SW480 (cell line): ENCODE measurements at regions not wholly inside any gene's neighbourhood (a gene's known extent, or its start where the extent isn't known, plus 50 kb on each side); places are given as distances from the start of the nearest gene placed in this dataset.
"Not testable (repeated sequence)": the region's sequence is repeated elsewhere in the genome, so short reads cannot be mapped to it uniquely, and the experiment has no call there.

Source experiments
- DNase-seq: peaks from one replicate; pipeline ENCODE4 v3.0.0-alpha.2; 2016; ENCODE audit warnings: low spot score

DNA sequence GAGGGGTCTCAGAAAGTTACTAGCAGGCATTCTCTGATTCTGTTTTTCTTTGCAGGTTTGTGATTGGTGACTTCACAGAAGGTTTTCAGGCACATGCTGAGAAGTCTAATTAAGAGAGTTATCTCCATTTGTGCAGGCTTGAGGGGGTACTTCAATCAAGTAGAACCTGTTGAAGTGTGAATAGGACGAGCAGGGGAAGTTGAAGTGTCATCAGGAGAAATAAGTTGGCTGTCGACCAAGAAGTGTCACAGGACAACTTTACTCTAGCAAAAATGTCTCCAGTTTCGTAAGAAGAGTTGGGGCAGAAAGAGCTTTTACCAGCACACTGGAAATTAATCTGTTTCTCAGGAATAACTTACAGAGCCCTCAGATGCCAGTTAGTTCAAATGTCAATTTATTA, 576.5 kb upstream of the SLITRK5 start:
- DNase-seq = no peak

DNA sequence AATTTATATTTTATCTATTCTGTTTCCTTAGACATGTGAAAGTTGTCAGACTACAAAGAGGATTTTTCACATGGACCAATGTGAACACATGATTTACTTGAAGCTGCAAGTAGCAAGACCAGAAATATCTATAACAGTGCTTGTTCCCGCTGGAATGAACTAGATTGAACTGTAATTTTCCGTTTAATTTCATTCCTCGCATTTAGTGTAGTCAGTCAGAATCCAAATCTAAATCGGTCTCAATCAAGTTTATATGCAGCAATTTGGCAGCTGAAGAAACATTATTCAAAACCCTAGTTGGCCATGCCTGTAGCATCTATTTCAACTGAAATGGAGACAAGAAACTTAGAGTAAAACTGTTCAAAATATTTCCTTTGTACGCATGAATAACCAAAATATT, 570.7 kb upstream of the SLITRK5 start:
- no peak for DNase-seq

DNA sequence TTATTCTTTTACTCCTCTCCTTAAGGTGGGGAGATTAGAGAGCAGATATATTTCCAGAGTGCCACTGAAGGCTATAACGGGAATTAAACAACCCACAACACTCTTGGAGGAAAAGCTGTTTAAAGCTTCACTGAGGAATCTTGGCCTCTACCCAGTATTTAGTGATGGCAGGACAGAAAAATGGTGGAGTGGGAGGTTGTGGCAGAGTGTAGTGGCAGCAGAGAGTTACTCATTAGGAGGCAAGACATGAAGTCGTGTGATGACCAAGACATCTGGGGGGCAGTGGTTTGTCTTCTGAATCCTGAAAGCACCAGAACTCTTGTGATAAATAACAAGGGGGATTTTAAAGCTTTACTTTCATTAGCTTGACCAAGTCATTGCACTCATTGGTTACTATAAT, 563.5 kb upstream of the SLITRK5 start:
- no peak for DNase-seq

- DNase-seq = no peak
Observed at GRCh38 chr13:87120476-87120875, 550.7 kb upstream of the SLITRK5 start.

- DNase-seq = no peak
Observed at GRCh38 chr13:87122551-87122950, 548.6 kb upstream of the SLITRK5 start.

- peak; percentile 92 for DNase-seq
Observed at GRCh38 chr13:87123987-87124784, 547.0 kb upstream of the SLITRK5 start.

DNA sequence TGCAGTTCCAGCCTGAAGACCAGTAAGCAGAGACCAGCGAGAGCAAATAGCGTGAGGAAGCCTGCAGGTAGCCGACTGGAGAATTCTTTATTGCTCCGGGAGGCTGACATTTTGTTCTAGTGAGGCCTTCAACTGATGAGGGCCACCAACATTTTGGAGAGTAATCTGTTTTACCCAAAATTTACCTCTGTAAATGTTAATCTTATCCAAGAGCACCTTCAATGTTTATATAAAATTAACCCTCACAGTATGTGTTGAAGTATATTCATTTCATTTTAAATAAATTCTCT, 546.4 kb upstream of the SLITRK5 start:
- DNase-seq = no peak

DNA sequence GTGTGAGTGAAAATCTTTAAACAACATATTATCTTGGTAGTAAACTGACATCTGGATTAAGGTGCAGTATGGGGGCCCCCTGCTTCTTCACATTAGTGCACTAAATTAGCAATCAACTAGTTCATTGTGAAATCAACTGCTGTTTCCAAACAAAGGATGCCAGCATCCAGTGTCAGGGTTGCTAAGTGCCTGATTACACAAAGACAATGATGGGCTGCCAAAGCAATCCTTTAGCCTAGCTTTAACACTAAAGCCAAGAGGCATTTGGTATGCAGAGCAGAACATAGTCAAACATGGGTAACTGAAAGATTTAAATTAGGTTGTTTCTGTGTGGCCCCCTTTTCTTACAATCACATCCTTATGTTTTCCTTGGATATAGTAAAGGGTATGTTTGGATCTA, 543.1 kb upstream of the SLITRK5 start:
- DNase-seq = no peak

DNA sequence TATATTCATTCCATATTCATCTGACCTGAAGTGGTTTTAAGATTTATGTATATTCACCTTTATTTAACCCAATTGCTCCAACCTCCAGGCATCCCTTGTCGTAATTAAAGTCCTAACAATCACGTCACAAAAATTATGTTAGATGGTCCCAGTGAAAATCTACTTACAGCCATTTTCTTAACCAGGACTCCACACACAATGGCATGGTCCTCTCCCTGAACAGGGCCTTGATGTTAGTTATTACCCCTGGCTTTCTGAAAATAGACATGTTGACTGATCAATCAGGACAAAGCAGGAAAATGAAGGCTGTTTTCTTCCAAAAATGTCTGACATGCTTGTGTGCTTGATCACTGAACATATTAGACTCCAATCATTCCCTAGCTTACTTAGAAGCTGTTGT, 542.7 kb upstream of the SLITRK5 start:
- DNase-seq = no peak

- peak; percentile 2 for DNase-seq
Observed at GRCh38 chr13:87129602-87130300, 541.4 kb upstream of the SLITRK5 start.

GRCh38 chr13:87130423-87130822, 540.7 kb upstream of the SLITRK5 start:
- no peak for DNase-seq

DNA sequence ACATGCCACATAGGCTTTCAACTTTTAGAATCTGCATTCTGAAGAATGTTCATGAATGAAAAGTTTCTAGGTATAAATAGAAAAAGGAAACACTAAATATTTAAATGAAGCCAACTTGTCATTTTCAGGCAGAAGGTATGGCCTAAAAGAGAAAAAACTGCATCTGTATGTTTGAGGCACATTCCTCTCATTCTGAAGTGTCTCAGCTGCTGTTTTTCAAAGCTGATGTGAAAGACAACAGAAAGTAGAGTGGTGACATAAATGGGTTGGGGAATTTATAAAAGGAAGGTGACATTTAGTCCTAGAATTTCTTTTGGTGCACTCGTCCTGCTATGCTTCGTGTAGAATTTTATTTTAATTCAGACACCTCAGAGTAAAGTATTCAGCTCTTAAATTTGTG, 539.6 kb upstream of the SLITRK5 start:
- DNase-seq = no peak

DNA sequence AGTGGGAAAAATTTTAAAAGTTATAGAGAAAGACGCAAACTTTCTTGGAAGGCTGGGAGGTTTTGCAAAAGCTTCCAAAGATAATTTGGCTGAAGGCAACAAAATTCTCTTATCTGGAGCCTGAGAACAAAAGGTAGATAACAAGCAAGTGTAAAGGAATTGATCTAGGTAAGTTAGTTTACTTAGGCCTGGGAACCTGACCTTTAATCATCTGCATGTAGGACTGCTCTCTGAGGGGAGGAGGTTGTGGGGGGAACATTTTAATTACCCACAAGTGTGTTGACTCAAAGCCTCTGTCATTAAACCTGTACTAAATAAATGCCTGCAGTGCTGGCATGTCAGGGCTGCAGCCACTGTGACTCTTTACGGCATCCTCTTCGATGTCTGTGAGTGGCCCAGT, 532.3 kb upstream of the SLITRK5 start:
- no peak for DNase-seq

DNA sequence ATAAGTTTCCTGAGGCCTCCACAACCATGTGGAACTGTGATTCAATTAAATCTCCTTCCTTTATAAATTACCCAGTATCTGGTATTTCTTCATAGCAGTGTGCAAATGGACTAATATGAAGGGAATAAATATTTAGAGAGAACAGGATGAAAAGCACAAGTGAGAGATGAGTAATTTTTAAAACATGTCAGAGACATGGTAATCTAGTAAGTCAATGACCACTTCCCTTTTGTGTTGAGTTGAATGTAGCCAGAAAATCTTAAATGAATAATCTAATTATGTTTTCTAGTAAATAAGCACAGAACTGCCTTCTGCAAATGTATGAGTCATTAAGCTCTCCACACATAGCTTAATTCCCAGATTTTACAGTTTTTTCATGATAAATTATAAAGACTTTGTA, 524.1 kb upstream of the SLITRK5 start:
- no peak for DNase-seq

- DNase-seq = no peak
Observed at GRCh38 chr13:87153371-87153770, 517.8 kb upstream of the SLITRK5 start.

DNA sequence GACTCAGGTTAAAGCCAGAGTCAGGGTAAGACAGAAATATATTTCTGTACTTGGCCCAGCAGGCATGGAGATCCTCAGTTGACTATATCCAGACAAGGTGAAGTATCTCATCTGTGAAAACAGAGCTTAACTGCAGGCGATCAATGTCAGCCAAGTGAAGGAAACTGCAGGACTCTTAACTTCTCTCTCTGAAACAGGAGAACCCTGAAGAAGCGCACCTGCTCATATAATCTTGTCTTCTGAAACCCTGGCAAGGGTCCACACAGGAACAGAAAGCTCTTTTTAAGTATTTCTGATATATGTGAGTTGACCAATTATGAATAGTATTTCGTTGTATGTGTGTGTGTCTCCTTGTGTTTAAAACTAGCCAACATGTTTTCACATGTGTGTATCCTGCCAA, 504.8 kb upstream of the SLITRK5 start:
- DNase-seq = no peak

GRCh38 chr13:87168390-87168789, 502.8 kb upstream of the SLITRK5 start:
- no peak for DNase-seq

GRCh38 chr13:87169337-87169736, 501.8 kb upstream of the SLITRK5 start:
- DNase-seq = no peak

GRCh38 chr13:87172166-87172835, 498.9 kb upstream of the SLITRK5 start:
- no peak for DNase-seq

GRCh38 chr13:87185138-87185537, 486.0 kb upstream of the SLITRK5 start:
- DNase-seq = not testable (repeated sequence)

- DNase-seq = not testable (repeated sequence)
Observed at GRCh38 chr13:87186647-87187046, 484.5 kb upstream of the SLITRK5 start.

DNA sequence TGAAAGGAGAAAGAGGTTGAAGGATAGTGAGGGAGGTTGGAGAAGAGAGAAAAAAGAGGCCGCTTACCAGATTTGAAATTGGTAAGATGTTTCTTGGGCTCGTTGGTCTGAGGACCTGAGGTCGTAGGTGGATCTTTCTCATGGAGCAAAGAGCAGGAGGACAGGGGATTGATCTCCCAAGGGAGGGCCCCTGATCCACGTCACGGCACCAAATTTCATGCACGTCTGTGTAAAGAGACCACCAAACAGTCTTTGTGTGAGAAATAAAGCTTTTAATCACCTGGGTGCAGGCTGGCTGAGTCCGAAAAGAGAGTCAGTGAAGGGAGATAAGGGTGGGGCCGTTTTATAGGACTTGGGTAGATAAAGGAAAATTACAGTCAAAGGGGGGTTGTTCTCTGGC, 479.7 kb upstream of the SLITRK5 start:
- not testable (repeated sequence) for DNase-seq

DNA sequence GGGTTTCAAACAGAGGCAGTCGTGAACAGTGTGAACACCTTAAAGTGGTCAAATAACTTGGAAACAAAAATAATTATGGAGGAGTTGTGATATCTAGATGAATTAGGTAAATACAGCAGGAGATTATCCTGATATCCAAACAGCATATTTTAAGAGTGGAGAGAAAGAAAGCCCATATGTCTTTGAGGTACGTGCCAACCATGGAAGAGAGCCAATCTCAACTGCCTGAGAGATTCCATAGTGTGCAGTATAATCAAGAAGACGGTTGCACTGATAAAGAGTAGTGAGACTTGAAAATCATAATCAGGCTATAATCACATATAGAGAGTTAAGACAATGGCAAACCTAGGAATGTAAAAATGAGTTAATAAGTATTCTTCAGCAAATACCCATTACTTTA, 472.8 kb upstream of the SLITRK5 start:
- DNase-seq = no peak
